ENCODE measurements at regions not wholly inside any gene's neighbourhood (a gene's known extent, or its start where the extent isn't known, plus 50 kb on each side); places are given as distances from the start of the nearest gene placed in this dataset.
"Not testable (repeated sequence)": the region's sequence is repeated elsewhere in the genome, so short reads cannot be mapped to it uniquely, and the experiment has no call there.

GRCh38 chr10:7069706-7070105 is 341.1 kb downstream of the SFMBT2 start:
- no peak for DNase-seq (ENCODE audit: low read depth)

GRCh38 chr10:7056216-7056615 is 354.6 kb downstream of the SFMBT2 start:
- no peak for DNase-seq (ENCODE audit: low read depth)

DNA sequence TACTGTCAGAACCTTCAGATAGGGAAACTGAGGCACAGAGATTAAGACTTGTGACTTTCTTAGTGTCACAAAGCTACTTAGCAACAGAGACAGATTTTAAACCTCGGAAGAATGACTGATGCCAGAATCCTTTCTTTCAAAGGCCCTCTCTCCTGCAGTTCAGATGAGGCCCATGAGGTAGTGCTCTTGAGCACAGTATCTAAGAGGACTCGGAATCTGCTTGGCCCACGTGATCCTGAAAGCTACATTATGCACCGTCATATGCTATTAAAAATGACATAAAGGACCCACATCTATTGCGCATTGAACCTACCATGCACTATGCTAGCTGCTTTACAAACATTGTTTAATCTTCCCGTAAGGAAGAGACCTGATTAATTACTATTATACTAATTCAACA is 355.9 kb downstream of the SFMBT2 start:
- no peak for DNase-seq (ENCODE audit: low read depth)

GRCh38 chr10:7053195-7053594 is 357.6 kb downstream of the SFMBT2 start:
- DNase-seq (ENCODE audit: low read depth) = no peak

GRCh38 chr10:7050024-7050423 is 360.8 kb downstream of the SFMBT2 start:
- DNase-seq (ENCODE audit: low read depth) = not testable (repeated sequence)

DNA sequence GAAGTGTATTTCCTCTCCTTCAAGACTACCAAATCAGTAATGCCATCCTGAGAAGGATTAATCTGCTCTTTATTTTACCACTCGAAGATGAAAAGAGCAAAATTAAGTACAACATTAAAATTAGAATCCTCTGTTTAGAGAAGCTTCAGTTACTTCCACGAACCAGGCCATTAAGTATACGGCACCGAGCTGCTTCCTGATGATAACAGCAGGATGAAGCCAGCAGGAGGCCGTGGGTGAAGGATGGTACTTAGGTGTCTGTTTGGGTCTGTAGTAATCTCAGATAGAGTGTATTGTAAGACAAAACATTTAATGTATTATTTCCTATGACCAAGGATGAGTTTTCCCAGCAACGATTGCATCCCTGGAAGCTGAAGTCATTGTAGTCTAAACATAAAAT is 362.8 kb downstream of the SFMBT2 start:
- DNase-seq (ENCODE audit: low read depth) = no peak

- DNase-seq (ENCODE audit: low read depth) = no peak
Observed at GRCh38 chr10:7046615-7047014, 364.2 kb downstream of the SFMBT2 start.

GRCh38 chr10:7045891-7046599 is 364.8 kb downstream of the SFMBT2 start:
- no peak for DNase-seq (ENCODE audit: low read depth)

- no peak for DNase-seq (ENCODE audit: low read depth)
Observed at GRCh38 chr10:7043055-7043653, 367.7 kb downstream of the SFMBT2 start.

GRCh38 chr10:7042419-7043054 is 368.3 kb downstream of the SFMBT2 start:
- no peak for DNase-seq (ENCODE audit: low read depth)

DNA sequence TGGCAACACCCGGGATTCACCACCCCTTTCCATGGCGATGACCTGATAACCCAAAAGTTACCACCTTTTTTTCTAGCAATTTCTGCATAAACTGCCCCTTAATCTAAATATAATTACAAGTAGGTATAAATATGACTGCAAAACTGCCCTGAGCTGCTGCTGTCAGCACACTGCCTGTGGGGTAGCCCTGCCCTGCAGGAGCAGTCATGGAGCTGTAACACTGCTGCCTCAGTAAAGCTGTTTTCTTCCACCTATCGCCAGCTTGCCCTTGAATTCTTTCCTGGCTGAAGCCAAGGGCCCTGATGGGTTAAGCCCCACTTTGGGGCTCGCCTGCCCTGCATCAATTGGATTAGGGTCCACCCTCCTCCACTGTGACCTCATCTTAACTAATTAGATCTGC is 368.8 kb downstream of the SFMBT2 start:
- no peak for DNase-seq (ENCODE audit: low read depth)

DNA sequence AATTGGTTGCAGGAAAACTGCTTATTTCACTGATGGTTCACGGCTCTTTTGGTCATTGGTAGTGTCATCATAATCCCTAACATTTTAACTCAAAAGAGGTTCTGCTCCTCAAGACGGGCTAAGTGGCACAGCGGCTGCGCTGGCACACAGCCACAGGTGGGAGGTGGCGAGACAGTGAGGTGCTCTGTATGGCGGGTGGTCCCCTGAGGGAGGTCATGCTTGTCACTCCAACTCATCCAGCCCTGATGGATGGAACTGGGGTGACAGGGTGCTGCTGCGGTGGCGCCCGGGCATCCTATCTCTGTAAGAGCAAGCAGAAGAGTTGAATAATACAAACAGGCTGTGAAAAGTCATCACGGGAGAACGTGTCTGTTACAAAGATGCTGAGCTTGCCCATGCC is 370.2 kb downstream of the SFMBT2 start:
- DNase-seq (ENCODE audit: low read depth) = no peak

- no peak for DNase-seq (ENCODE audit: low read depth)
Observed at GRCh38 chr10:7039859-7040258, 371.0 kb downstream of the SFMBT2 start.

DNA sequence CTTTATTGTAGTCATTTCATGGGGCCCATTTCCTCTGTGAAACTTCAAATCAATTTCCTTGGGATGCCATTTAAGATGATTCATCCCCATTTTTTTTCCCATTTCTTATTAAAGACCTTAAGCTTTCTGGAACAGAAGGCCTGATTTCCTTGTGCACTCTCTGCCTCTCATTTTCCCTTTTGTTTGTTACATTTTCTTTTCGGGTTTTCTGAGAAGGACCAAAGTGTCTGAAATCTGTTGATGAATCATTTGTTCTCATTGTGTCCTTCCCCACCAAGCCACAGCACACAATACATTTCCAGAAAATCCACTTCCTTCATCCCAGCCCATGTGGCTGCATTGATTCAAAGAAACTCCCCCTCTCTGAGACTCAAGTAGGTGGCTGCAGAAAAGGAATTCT is 372.4 kb downstream of the SFMBT2 start:
- DNase-seq (ENCODE audit: low read depth) = no peak

DNA sequence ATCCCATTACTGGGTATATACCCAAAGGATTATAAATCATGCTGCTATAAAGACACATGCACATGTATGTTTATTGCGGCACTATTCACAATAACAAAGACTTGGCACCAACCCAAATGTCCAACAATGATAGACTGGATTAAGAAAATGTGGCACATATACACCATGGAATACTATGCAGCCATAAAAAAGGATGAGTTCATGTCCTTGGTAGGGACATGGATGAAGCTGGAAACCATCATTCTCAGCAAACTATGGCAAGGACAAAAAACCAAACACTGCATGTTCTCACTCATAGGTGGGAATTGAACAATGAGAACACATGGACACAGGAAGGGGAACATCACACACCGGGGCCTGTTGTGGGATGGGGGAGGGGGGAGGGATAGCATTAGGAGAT is 373.4 kb downstream of the SFMBT2 start:
- not testable (repeated sequence) for DNase-seq (ENCODE audit: low read depth)

DNA sequence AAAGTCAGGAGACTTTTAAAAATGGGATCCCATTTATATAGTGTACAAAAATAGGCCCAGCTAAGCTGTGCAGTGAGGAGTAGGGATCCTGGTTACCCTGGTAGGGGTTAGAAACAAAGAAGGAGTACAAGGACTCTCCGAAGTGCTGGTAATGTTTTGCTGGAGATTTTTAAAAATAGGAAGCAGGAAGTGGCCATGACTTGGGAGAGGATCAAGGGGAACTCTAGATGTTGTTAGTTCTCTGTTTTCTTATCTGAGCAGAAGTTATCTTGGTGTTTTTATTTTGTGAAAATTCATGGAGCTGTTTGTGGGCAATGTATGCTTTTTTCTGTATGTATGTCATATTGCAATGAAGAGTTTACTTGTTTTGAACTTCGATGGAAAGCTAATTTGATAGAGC is 373.9 kb downstream of the SFMBT2 start:
- DNase-seq (ENCODE audit: low read depth) = no peak

DNA sequence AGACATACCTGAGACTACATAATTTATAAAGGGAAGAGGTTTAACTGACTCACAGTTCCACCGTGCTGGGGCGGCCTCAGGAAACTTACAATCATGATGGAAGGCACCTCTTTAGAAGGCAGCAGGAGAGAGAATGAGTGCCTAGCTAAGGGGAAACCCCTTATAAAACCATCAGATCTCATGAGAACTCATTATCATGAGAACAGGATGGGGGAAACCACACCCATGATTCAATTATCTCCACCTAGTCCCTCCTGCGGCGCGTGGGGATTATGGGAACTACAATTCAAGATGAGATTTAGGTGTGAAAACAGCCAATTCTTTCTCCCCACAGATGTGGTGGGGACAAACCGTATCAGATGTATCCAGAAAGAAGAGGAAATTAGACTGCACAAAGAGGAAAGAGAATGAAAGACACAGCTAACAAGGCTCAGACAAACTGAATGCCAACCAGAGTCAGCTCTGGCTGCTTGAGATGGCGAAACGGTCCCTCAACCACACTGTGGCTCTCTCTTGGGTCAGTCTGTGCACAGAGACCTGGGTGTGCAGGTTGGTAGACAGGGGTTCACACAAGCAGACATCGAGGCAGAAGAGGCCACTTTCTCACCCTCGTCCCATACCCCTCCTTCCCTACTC is 375.6 kb downstream of the SFMBT2 start:
- peak; percentile 32 for DNase-seq (ENCODE audit: low read depth)

GRCh38 chr10:7033031-7033430 is 377.8 kb downstream of the SFMBT2 start:
- DNase-seq (ENCODE audit: low read depth) = no peak

DNA sequence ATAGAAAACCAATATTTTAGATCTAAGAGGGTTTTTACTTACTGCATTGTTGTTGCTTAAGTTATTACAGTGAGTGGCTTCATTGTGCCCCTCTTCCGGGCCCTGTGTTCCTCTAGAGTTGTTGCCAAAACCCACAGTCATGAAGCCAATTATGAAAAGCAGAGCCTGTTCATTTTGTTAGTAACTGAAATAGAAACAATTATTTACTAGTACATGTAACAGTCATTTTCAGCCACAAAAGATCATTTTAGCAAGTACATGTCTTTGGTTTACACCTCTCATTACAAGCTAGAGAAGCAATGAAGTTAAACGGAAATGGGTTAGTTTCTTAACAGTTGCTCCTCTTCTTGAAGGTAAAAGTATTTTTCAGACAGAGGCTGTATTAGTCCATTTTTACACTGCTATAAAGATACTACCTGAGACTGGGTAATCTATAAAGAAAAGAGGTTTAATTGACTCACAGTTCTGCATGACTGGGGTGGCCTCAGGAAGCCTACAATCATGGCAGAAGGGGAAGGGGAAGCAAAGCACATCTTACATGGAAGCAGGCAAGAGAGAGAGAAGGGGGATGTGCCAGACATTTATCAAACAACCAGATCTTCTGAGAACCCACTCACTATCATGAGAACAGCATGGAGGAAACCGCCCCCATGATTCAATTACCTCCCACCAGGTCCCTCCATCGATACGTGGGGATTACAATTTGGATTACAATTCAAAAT is 380.5 kb downstream of the SFMBT2 start:
- DNase-seq (ENCODE audit: low read depth) = no peak

- no peak for DNase-seq (ENCODE audit: low read depth)
Observed at GRCh38 chr10:7029672-7030071, 381.2 kb downstream of the SFMBT2 start.

- no peak for DNase-seq (ENCODE audit: low read depth)
Observed at GRCh38 chr10:7028809-7029166, 382.0 kb downstream of the SFMBT2 start.
